Thoracic aorta (tissue), 2 donors: ENCODE measurements at regions not wholly inside any gene's neighbourhood (a gene's known extent, or its start where the extent isn't known, plus 50 kb on each side); places are given as distances from the start of the nearest gene placed in this dataset.

Experiments
- ATAC-seq: fragments of 150-250 bp; one replicate; pipeline ENCODE4 v1.8.0; 2017; ENCODE audit warnings: low read depth; ENCODE audit not compliant: insufficient number of reproducible peaks, low FRiP score
- DNase-seq: peaks from one replicate; pipeline ENCODE4 v3.0.0-alpha.2; 2020; ENCODE audit warnings: low spot score
- H3K27ac ChIP-seq, 2 donors: fragments of 200-600 bp; sonication (generic); 1 replicate in 1 of 2; 2 replicates in 1 of 2; pipeline ENCODE4 v1.5.1; 2016; ENCODE audit warnings: mild to moderate bottlenecking in 2 of 2, moderate library complexity in 2 of 2
- H3K27me3 ChIP-seq: fragments of 200-600 bp; sonication (generic); replicated peaks from 2 replicates; pipeline ENCODE4 v1.6.0; 2016; ENCODE audit warnings: mild to moderate bottlenecking; ENCODE audit not compliant: insufficient read depth
- H3K36me3 ChIP-seq: fragments of 200-600 bp; sonication (generic); one replicate; pipeline ENCODE4 v1.5.1; 2016
- H3K4me1 ChIP-seq, 2 donors: fragments of 200-600 bp; sonication (generic); 1 replicate in 1 of 2; 2 replicates in 1 of 2; pipeline versions ENCODE4 v1.5.1 to v1.6.0; 2016; ENCODE audit warnings: low read depth in 2 of 2, mild to moderate bottlenecking in 1 of 2; ENCODE audit not compliant: control insufficient read depth in 1 of 2
- H3K4me3 ChIP-seq: fragments of 200-600 bp; sonication (generic); 2 replicates; pipeline ENCODE4 v1.5.1; 2016; ENCODE audit warnings: mild to moderate bottlenecking
- H3K9me3 ChIP-seq: fragments of 200-600 bp; sonication (generic); 2 replicates; pipeline ENCODE4 v1.5.1; 2016
- CTCF ChIP-seq: fragments of 200-600 bp; sonication (generic); IDR thresholded peaks from one replicate; pipeline ENCODE4 v1.5.1; 2019; ENCODE audit warnings: antibody characterized with exemption

- no peak for DNase-seq
- Histone ChIP-seq H3K4me1 (peaks cover 0 to 12% of the 10 kb centered on the region in 2 donors), H3K27me3 (no peaks in the 10 kb centered on the region), H3K36me3 (no peaks in the 10 kb centered on the region), H3K27ac (peak overlapping the region in 1 of 2 donors; percentile 19), H3K9me3 (no peaks in the 10 kb centered on the region), H3K4me3 (no peak overlapping the region)
- TF ChIP-seq CTCF, result no peak
- no peak for ATAC-seq
Measured at GRCh38 chr5:17000291-17000939, 64.3 kb upstream of the MYO10 start.

DNA sequence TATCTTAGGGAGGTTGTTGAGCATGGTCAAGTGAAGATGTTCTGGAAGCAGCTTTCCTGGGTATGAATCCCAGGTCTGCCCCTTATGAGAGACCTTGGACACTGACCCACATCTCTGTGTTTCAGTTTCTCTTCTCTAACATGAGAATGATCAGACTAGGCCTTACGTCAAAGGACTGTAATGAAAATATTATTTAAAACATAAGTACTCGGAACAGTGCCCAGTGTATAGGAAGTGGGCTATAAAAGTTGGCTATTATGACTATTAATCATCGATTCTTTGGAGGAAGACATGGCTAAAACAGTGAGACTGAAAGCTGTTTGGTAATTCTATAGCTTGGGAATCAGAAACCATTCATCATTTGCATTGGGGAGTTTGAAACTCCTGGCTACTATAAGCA, 65.3 kb upstream of the MYO10 start:
- H3K27ac ChIP-seq, result no peak overlapping the region
- H3K9me3 ChIP-seq, result no peaks in the 10 kb centered on the region
- no peaks in the 10 kb centered on the region for H3K36me3 ChIP-seq
- H3K4me1 ChIP-seq, result peaks cover 0 to 12% of the 10 kb centered on the region in 2 donors
- no peak for ATAC-seq
- no peaks in the 10 kb centered on the region for H3K27me3 ChIP-seq
- H3K4me3 ChIP-seq, result no peak overlapping the region
- no peak for DNase-seq
- no peak for TF ChIP-seq CTCF

- Histone ChIP-seq H3K9me3 (no peaks in the 10 kb centered on the region), H3K36me3 (no peaks in the 10 kb centered on the region), H3K27ac (peak overlapping the region in 1 of 2 donors; percentile 18), H3K4me3 (peak overlapping the region; percentile 29), H3K27me3 (no peaks in the 10 kb centered on the region), H3K4me1 (peaks cover 0 to 12% of the 10 kb centered on the region in 2 donors)
- DNase-seq (no peak), ATAC-seq (no peak)
- TF ChIP-seq CTCF, result no peak
Measured at GRCh38 chr5:17004441-17005106, 68.5 kb upstream of the MYO10 start.

DNA sequence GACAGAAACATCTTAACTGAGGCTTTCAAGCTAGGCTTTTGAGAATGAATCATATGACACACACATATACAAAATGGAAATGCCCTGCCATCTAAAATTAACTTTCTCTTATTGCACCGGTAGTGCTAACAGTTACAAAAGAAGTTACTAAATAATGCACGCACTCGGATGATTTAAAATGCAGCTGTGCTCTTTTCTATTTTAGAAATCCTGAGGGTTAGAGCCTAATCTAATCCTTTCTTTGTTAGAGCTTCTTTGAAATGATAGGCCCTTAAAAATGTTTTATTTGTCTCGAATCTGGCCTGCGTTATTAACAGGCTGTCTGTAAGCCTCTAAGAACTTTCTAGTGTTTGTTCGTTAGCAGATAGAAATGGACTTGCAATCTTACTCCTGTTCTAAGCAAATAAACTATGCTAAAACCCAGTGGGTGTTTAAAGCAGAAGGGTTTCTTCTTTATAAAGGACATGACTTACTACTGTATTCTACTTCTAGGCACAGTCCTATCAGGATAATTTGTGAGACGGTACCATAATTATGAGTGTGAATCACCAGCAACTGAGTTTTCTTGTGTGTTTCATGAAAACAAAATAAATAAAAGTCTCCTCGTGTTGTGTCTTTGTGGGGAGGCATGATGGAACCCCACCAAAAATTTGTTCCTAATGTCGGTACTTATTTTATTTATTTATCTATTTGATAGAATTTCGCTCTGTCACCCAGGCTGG, 69.2 kb upstream of the MYO10 start:
- Histone ChIP-seq H3K27ac (peak overlapping the region in 1 of 2 donors; percentile 18), H3K9me3 (no peaks in the 10 kb centered on the region), H3K27me3 (no peaks in the 10 kb centered on the region), H3K36me3 (no peaks in the 10 kb centered on the region), H3K4me1 (peaks cover 0 to 6% of the 10 kb centered on the region in 2 donors), H3K4me3 (peak overlapping the region; percentile 29)
- DNase-seq (no peak), ATAC-seq (no peak)
- no peak for TF ChIP-seq CTCF

GRCh38 chr5:17012289-17012688, 76.2 kb upstream of the MYO10 start:
- no peak overlapping the region for H3K27ac ChIP-seq
- no peaks in the 10 kb centered on the region for H3K9me3 ChIP-seq
- DNase-seq, result no peak
- H3K4me1 ChIP-seq, result no peaks in the 10 kb centered on the region
- ATAC-seq, result no peak
- H3K4me3 ChIP-seq, result no peak overlapping the region
- H3K27me3 ChIP-seq, result no peaks in the 10 kb centered on the region
- no peak for TF ChIP-seq CTCF
- H3K36me3 ChIP-seq, result no peaks in the 10 kb centered on the region
